ENCODE measurements at regions not wholly inside any gene's neighbourhood (a gene's known extent, or its start where the extent isn't known, plus 50 kb on each side); places are given as distances from the start of the nearest gene placed in this dataset.
"Not testable (repeated sequence)": the region's sequence is repeated elsewhere in the genome, so short reads cannot be mapped to it uniquely, and the experiment has no call there.

DNA sequence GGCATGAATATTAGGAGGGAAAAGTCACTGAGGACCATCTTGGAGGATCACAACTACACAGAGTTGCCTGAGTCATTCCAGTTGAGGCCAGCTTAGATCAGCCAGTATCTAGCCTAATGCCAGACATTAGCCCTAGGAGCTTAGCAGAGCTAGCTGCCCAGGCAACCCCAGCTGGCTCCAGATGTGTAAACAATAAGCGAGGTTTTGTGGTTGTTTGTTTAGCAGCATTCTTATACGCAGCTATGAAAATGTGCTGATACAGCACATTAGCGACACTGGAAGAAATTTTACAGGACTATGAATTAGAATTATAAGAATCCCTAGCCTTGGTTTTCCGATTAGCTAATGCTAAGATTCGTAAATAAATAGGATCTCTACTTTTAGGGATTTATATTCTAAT lies 59.3 kb downstream of the BTBD3 start:
- DNase-seq (ENCODE audit: low read depth in 2 of 2), result no peak

DNA sequence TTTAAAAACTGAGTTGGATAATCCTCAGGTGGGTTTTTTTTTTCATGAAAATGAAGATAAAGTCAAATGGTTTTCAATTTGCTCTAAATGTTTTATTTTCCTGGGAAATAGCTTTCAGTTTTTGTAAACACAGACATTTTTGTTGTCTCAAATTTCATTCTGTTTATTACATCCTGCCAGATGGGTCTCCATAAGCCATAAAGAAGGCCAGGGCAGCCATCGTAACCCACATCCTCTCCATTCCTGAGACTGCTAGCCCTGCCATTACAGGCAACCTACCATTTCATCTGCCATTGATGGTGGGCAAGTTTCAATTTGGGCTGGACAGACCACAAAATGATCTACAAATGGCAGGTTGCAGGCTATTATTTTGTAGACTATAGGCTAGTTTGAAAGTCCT lies 60.8 kb downstream of the BTBD3 start:
- DNase-seq (ENCODE audit: low read depth in 2 of 2), result no peak

DNA sequence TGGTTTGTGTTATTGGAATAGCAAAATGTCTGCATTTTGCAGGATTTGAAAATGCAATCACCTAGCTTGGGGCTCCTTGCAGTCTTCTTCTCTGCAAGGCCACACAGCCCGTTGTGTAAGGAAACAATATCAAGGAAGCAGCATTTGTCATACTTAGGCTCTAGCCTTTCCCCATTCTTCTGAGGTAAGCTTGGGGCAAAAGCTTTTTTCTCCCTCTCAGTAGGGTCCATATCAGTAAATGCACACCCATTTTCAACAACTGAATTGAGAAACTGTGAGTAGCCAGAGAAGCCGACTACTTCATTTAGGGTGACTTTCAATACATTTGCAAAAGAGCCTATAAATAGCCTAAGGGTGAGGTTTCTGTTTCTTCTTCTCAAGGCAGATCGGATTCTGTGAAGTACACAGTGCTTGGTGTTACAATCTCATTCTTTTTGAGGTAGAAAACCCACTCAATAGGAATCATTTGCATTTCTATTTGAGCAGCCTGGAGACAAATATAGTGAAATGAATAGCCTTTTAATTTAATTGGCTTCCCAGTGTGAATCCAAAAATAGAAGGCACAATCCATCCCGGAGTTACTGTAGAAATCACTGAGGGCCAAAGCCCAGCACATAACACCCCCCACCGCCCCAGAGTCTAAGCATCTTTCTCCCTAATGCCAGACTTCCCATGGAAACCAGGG lies 61.8 kb downstream of the BTBD3 start:
- no peak for DNase-seq (ENCODE audit: low read depth in 2 of 2)

DNA sequence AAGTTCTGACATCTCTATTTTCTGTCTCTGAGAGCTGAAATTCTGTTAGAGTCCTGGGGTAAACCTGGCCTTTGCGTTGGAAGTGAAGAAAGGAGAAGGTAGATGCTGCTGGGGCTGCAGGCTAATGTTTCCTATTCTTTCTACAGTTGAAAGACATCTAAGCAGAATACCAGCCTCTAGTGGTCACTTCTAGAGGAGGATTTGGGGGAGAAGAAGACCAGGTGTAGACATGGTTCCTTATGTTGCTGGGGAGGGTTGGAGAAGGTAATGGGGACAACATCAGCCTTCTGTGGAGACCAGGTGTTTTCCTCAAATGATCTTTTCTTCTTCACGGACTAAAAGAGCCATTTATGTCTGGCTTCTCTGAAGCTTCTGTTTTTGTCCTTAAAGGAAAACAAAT lies 62.6 kb downstream of the BTBD3 start:
- DNase-seq (ENCODE audit: low read depth in 2 of 2), result no peak

DNA sequence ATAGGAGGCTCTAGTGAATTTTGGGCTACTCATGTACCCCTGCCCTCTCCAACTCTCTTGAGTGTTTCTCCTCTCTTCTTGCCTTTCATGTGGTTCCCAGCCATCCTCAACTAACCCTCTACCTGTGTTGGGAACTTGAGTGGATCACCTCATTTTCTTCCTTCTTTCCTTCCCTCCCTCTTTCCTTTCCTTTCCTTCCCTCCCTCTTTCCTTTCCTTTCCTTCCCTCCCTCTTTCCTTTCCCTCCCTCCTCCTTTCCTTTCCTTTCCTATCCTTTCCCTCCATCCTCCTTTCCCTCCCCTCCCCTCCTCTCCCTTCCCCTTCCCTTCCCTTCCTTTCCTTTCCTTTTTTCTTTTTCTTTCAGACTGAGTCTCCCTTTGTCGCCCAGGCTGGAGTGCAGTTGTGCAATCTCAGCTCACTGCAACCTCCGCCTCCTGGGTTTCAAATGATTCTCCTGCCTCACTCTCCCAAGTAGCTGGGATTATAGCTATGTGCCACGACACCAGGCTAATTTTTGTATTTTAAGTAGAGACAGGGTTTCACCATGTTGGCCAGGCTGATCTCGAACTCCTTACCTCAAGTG lies 63.8 kb downstream of the BTBD3 start:
- no peak for DNase-seq (ENCODE audit: low read depth in 2 of 2)

DNA sequence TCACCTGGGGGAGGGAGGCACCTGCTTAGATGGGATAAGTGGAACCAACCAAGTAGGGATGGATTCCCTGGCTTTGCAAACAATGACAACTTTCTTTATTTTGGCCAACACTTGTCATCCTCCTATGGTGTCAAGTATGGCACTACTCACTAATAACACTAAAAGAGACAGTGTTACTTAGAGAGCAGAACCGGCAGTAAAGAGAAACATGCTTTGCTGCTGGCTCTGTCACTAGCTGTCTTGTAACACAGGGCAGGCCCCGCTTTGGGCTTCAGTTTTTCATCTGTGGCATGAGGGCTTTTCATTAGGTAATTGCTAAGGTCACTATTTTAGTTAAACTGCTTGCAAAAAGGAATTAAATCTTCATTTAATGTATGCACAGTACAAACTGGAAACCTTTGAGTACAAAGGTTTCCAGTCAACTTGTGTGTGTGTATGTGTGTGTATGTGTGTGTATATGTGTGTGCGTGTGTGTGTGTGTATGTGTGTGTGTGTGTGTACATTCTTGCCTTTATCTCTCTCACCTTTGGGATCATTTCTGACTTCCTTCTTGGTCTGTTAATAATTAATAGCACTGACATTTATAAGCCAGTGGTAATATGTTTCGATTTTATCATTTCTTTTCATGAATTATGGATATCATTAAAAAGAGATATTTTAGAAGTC lies 64.7 kb downstream of the BTBD3 start:
- DNase-seq (ENCODE audit: low read depth in 2 of 2), result no peak

DNA sequence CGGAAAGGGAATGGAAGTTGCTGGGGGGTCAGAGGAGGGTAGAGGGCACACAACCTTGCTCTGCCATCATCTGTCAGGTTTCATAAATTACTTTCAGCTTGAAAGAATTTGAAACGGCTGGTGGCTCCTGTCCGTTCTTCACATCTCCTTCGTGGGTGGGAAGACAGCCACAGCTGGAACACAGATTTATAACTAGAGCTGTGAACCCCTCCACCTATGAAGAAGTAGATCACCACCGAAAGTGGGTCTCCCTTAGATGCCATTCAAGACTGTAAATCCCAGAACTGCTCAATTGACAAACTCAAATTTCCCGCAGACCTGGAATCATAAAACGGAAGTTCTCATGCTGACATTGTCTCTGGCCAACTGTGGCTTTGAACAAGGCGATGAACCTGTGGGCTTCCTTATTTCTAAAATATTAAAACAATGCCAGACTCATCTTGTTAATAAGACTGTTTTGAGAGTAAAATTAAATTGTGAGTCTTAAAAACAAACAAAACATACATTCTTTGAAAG lies 65.3 kb downstream of the BTBD3 start:
- no peak for DNase-seq (ENCODE audit: low read depth in 2 of 2)

DNA sequence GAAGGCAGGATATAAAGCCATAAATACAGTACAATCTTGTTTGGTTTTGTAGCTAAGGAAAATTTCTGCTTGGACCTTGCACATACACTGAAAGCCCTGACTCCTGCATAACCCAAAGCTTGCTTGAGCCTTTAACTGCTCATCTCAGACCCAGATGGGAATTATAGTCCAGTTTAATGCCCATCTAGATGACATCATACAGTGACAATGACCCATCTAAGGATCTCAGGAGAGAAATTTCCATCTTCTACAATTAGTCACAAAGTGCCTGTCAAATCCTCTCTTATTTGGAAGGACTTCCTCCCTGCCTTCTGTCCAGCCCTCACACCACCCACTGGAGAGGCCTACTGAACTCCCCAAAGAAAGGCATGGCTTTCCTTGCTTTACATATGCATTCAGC lies 69.3 kb downstream of the BTBD3 start:
- DNase-seq (ENCODE audit: low read depth in 2 of 2), result no peak

DNA sequence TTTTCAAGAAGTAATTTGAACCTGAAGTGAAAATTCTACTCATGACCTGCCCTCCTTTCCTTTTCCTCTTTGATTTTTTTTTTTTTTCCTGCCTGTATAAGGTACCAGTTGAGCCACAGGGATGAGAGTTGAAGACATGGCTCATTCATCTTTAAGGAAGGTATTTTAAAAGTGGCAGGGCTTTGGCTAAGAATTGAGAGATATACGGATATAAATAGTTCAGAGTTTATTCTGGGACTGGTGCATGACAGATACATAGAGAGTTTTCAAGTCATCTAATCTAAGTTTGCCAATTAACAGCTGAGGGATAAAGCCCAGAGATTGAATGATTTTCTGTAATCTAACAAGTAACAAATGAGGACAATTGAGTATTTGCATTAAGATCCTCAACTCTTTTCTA lies 69.8 kb downstream of the BTBD3 start:
- no peak for DNase-seq (ENCODE audit: low read depth in 2 of 2)

DNA sequence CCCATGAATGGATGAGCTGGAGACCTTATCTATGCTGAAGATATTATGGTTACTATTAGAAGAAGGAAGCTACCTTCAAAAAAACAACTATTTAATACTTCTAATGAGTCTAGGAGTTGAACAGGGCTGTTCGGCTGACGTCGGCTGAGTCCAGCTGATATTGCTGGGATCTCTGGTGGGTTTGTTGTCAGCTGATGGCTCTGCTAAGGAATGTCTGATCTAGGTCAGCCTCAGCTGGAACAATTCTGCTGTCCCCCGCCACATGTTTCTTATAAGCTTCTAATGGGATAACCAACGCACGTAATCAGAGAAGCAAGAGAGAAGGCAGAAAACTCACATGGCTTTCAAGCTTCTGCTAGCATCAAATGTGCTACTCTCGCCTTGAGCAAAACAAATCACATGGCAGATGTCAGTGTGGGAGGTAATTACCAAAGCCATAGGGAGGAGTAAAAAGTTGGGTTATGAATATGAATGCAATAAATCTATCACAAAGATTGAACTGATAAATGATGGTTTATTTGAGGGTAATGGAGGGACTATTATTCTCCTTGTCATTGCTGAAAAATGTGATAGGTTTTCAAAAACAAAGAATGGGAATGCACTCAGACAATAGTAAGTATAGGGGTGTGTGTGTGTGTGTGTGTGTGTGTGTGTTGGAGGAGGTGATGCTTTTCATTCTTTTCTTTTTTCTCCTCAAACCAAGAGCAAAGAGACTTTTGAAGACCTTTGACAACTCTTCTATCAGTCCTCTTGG lies 71.5 kb downstream of the BTBD3 start:
- no peak for DNase-seq (ENCODE audit: low read depth in 2 of 2)

DNA sequence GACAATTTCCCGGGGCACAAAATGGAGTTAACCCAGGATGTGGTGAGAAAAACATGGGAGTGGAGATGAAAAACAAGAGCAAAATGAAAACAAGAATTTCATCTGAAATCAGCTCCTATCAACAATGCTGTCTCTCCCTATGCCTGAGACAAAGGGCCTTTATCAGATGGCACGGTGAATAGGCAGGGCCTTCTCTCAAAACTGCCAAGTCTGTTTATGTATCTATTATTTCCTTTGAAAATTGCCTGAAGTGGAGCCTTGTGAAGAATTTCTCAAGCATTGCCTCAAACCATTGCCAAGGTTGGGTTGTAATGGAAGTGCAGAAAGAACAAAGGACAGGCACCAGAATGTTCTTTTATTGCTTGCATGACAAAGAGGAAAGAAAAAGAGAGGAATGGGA lies 74.7 kb downstream of the BTBD3 start:
- DNase-seq (ENCODE audit: low read depth in 2 of 2), result no peak

DNA sequence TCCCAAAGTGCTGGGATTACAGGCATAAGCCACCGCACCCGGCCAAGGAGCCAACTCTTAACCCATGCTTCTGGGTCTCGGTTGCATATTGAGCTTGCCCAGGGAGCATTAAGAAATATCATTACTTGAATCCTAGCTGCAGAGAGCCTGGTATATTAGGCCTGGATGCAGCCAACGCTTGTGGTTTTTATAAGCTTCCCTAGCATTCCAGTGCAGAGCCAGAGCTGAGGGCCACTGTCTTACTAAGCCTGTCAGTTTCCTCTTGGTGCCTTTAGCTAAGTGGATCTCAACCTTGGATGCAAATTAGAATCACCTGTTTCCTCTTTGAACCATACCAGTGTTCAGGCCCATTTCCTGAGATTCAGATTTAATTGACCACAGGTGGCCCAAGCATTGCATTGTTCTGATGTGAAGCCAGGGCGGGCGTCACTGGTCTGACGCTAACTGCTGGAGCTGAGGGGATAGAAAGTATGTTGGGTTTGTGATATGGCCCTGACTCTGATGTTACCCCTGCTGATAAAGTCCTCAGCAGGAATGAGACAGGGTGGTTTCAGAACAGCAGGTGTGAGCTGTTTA lies 76.3 kb downstream of the BTBD3 start:
- no peak for DNase-seq (ENCODE audit: low read depth in 2 of 2)

DNA sequence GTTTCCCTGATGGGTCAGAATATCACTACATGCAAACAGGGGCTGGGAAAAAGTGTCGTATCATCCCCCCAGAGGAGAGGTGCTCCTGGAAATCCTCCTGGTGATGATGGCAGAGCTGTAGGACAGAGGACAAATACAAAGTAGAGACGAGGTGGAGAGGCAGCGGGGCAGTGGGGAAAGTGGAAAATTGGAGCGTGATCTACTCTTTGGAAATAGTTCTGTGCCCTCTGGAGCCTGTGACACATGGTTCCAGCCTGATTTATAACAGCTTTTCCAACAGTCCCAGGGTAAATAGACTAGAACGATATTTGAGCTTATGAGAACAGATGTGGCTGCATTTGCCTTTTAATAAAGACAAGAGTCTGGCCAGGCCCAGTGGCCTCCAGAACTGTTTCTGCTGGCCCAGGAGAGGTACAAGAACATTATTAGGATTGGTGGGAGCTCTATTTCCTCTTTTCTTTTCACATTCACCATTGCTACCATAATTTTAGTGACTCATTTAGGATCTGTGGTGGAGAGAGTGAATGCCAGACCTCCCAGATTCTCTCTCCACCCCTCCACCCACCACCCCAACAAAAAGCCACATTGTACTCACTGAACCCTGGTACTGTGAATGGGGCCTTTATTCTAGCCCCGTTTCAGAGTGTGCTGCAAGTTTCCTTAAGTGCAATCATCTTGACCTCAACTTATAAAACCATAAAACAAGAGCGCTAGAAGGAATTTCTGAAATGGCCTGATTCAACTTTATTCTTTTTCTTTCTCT lies 78.3 kb downstream of the BTBD3 start:
- no peak for DNase-seq (ENCODE audit: low read depth in 2 of 2)

DNA sequence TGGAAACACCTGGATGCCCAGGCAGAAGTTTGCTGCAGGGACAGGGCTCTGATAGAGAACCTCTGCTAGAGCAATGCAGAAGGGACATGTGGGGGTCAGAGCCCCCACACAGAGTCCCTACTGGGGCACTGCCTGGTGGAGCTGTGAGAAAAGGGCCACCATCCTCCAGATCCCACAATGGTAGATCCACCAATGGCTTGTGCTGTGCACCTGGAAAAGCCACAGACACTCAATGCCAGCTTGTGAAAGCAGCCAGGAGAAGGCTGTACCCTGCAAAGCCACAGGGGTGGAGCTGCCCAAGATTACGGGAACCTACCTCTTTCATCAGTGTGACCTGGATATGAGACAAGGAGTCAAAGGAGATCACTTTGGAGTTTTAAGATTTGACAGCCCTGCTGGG lies 87.1 kb downstream of the BTBD3 start:
- DNase-seq (ENCODE audit: low read depth in 2 of 2), result not testable (repeated sequence)

DNA sequence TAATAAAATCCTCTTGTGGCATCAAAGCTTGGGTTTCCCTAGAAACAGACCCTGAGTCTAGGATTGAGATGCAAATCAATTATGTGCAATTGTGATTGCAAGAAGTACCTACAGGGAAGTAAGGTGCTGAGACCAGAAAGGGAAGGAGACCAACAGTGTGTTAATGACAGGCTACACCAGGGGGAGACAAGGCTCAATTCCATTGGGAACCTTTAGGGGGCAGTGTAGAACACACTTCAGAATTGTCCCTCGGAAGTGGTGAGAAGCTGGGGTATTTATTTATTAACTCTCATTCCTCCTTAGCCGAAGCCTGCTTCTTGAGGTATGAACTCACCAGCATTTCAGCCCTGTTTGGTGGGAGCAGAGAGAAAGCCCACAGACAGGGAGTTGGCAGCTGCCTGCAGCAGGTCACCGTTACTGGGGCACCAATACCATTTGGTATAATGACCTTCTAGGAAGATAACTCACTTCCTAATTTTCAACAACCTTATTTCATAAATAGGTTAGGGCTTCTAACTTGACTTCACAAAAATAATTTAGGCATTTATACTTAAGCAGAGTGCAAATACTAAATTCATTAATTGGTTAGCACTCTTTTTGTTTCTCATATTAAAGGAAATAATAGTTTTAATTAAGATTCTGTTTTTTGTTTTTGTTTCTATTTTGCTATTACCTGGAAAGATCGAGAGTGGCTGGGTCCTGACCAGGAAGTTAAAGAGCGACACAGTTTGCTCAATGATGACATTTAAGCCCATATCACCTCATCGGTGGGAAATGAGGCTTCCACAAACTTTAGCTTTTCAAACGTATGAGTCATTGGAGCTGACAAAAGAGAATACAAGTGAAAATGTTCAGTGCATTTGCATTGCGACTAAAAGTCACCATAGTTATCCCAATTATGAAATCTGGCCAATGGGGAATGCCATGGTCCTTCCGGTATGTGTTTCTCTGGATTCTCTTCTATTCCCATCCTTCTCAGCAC lies 94.8 kb downstream of the BTBD3 start:
- DNase-seq (ENCODE audit: low read depth in 2 of 2), result no peak

DNA sequence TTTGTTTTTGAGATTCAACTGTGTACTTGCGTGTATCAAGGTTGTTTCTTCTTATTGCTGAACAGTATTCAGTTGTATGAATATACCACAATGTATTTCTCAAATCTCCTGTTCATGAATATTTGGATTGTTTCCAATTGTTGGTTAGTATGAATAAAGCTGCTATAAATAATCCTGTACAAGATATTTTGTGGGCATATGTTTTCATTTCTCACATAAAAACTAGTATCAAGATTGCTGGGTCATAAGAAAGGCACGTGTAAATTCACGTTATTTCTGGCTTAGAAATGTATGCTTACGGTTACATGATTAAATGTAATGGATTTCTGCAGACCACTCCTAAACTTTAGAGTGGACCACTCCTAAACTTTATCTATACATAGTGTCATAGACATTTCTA lies 96.6 kb downstream of the BTBD3 start:
- DNase-seq (ENCODE audit: low read depth in 2 of 2), result no peak

DNA sequence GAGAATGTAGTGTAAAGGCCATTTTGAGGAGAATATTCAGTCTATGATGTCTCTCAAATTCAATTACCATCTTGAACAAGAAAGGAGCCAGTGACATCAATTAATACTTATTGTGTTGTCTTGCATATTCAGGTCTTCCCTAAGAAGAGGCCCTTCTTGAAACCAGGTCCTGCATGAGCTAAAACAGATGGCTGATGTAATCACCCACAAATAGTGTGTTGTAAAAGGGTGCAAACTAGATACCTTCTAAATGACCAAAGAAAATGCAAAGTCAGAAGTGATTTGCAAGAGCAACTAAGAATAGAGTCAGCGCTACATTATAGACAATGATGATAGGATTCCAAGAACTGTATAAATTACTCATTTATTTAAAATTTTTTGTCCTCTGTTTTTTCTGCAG lies 97.0 kb downstream of the BTBD3 start:
- DNase-seq (ENCODE audit: low read depth in 2 of 2), result no peak

DNA sequence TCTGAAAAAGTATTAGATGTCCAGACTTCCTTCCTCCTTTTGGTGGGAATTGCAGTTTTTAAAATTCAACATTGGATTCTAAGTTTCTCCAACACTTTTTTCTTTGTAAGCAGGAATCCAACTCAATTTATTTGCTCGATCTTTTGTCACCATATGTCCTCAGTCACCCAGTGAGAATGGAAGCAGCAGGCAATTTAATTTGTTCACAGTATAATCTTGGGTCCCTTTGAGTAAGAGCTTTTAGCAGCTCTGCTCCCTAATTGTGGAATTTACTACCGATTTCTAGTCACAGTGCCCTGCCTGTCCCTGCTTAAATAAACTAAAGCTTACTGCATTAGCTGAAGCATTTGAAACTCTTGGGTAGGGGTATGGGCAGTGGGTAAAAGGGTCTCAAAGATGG lies 98.6 kb downstream of the BTBD3 start:
- DNase-seq (ENCODE audit: low read depth in 2 of 2), result no peak

DNA sequence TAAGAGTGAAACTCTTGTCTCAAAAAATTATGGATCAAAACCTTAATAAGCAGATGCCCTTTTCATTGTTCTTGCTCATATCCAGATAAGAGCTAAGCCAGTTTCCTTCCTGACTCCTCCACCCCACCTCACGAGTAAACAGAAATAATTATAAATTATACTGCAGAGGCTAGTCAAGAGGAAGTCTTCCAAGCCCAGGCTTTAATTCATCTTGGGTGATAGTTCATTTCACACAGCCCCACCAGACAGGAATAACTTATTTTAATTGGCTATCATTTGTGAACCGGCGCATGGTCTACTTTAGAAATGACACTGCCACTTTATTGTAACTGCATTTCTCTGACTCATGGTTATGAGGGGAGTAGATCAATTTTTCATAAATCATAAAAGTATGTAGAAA lies 102.0 kb downstream of the BTBD3 start:
- DNase-seq (ENCODE audit: low read depth in 2 of 2), result no peak

DNA sequence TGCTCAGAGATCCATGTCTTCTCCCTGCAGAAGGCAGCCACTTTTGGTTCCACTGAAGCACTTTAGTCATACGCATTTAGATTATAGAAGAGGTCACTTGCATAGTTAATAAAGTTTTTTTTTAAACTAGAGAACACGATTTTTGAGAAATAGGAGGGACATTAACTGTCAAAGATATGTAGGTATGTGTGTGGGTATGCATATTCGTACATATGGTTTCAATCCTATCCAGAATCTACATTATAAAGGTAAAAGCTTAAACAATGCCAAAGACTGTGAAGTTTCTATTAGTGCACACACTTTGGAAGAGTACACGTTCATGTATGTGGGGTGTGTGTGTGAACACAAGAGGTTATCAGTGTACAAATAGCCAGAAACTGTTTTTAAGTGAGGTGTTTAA lies 103.2 kb downstream of the BTBD3 start:
- DNase-seq (ENCODE audit: low read depth in 2 of 2), result no peak

All from stimulated activated CD4-positive, alpha-beta T cell treated with anti-CD3 and anti-CD28 coated beads, Interleukin-1b, Interleukin-23, amount 100 ng/mL, for 4 hours (primary cell).